SKM-1 treated with dmso at 0.1 percent for 144 hours (cell line): ENCODE measurements at regions not wholly inside any gene's neighbourhood (a gene's known extent, or its start where the extent isn't known, plus 50 kb on each side); places are given as distances from the start of the nearest gene placed in this dataset.
"Not testable (repeated sequence)": the region's sequence is repeated elsewhere in the genome, so short reads cannot be mapped to it uniquely, and the experiment has no call there.

Source experiments
- DNase-seq: peaks from one replicate; lab custom pipeline; 2025; ENCODE audit not compliant: unreplicated experiment; lab: John Stamatoyannopoulos, UW

GRCh38 chr2:129923265-129924091, 56.0 kb upstream of the RAB6C start:
- peak; percentile 46 for DNase-seq

GRCh38 chr2:129924115-129924514, 55.4 kb upstream of the RAB6C start:
- DNase-seq: not testable (repeated sequence)

- DNase-seq: no peak
Observed at GRCh38 chr2:129925381-129925780, 54.1 kb upstream of the RAB6C start.

GRCh38 chr2:129927696-129928095, 51.8 kb upstream of the RAB6C start:
- DNase-seq: no peak

- DNase-seq: no peak
Observed at GRCh38 chr2:129929321-129930290, 49.9 kb upstream of the RAB6C start.
